ENCODE measurements at regions not wholly inside any gene's neighbourhood (a gene's known extent, or its start where the extent isn't known, plus 50 kb on each side); places are given as distances from the start of the nearest gene placed in this dataset.
A peak's percentile ranks its signal among the peaks of the same experiment; 100 is the strongest.

DNA sequence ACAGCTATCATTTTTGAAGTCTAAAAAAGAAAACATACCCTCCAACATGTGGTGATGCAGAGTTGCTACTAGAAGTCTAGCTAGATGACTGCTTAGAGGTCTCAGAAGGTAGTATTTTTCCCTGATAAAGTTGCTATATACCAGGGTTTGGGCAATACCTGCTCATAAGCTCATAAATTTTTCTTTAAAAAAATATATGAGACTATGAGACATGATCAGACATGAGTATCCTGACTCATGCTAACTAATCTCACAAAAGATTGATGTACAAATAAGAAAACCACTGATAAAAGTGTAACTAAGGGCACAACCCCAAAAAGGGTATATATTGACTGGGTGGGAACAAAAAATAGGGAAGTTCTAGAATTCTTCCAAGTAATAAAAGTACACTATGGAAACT lies 740.9 kb downstream of the METTL15 start (continued):
- TF ChIP-seq, protein P1, sequence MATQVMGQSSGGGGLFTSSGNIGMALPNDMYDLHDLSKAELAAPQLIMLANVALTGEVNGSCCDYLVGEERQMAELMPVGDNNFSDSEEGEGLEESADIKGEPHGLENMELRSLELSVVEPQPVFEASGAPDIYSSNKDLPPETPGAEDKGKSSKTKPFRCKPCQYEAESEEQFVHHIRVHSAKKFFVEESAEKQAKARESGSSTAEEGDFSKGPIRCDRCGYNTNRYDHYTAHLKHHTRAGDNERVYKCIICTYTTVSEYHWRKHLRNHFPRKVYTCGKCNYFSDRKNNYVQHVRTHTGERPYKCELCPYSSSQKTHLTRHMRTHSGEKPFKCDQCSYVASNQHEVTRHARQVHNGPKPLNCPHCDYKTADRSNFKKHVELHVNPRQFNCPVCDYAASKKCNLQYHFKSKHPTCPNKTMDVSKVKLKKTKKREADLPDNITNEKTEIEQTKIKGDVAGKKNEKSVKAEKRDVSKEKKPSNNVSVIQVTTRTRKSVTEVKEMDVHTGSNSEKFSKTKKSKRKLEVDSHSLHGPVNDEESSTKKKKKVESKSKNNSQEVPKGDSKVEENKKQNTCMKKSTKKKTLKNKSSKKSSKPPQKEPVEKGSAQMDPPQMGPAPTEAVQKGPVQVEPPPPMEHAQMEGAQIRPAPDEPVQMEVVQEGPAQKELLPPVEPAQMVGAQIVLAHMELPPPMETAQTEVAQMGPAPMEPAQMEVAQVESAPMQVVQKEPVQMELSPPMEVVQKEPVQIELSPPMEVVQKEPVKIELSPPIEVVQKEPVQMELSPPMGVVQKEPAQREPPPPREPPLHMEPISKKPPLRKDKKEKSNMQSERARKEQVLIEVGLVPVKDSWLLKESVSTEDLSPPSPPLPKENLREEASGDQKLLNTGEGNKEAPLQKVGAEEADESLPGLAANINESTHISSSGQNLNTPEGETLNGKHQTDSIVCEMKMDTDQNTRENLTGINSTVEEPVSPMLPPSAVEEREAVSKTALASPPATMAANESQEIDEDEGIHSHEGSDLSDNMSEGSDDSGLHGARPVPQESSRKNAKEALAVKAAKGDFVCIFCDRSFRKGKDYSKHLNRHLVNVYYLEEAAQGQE (IDR thresholded peaks at IDR 0.05; ENCODE audit: low read depth, low read length): no peak
- TF ChIP-seq TCF12 (IDR thresholded peaks at IDR 0.05) (no peak), MXI1 (IDR thresholded peaks at IDR 0.05; ENCODE audit: low read depth, low read length) (no peak), SMC3 (IDR thresholded peaks at IDR 0.05; ENCODE audit: low read depth, low read length) (no peak)

DNA sequence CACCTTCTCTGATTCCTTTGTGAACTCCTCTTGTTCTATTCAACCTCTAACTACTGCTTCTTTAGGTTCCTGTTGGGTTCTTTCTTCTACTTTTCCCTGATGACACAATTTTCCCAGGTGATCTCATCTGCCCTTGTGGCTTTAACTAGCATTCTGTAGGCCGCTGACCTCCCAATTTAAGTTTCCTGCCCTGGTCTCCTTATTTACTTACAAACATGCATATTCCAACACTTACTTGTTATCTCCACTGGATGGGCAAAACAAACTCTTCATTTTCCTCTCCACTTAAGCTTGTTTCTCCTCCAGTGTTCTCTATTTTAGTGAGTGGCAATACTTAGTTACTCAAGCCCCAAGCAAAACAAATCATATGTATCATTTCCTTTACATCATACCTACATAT lies 734.5 kb downstream of the METTL15 start:
- Histone ChIP-seq H2AFZ (ENCODE audit: low read depth) (no peak overlapping the region), H3K9me3 (no peaks in the 10 kb centered on the region), H3K36me3 (replicated peaks in 1 of 2; ENCODE audit: control insufficient read depth in 1 of 2, insufficient read depth in 2 of 2, low read length in 1 of 2) (no peaks in the 10 kb centered on the region), H3K79me2 (ENCODE audit: insufficient read depth) (no peaks in the 10 kb centered on the region), H4K20me1 (ENCODE audit: insufficient read depth) (no peaks in the 10 kb centered on the region), H3K9ac (no peak overlapping the region), H3K4me3 (ENCODE audit: low read depth in 2 of 2, low read length in 1 of 2) (no peak overlapping the region), H3K4me2 (no peak overlapping the region), H3K27ac (ENCODE audit: low read depth in 2 of 2, low read length in 1 of 2) (no peak overlapping the region), H3K9me2 (no peaks in the 10 kb centered on the region), H3K4me1 (ENCODE audit: control insufficient read depth in 1 of 2, insufficient read depth in 2 of 2, low read depth in 1 of 2, low read length in 1 of 2) (peaks cover 0 to 23% of the 10 kb centered on the region in 2 experiments; a peak in 1 of 4 replicates), H3F3A (replicated peaks; ENCODE audit: insufficient read depth) (peaks cover 6% of the 10 kb centered on the region), H3K27me3 (ENCODE audit: insufficient read depth) (no peaks in the 10 kb centered on the region)
- DNase-seq: no peak
- ChIA-PET CTCF (no interaction called here), POLR2A (no interaction called here)
- WGBS (ENCODE audit: low lambda C conversion rate): 47% methylated on average over 1 of the region's 1 CpG
- no peak for TF ChIP-seq TCF12 (IDR thresholded peaks at IDR 0.05)
- TF ChIP-seq YY1 (IDR thresholded peaks at IDR 0.05; ENCODE audit: low read depth): no peak
- TF ChIP-seq RAD21 (IDR thresholded peaks at IDR 0.05; ENCODE audit: low read length): no peak
- TF ChIP-seq, protein P2, sequence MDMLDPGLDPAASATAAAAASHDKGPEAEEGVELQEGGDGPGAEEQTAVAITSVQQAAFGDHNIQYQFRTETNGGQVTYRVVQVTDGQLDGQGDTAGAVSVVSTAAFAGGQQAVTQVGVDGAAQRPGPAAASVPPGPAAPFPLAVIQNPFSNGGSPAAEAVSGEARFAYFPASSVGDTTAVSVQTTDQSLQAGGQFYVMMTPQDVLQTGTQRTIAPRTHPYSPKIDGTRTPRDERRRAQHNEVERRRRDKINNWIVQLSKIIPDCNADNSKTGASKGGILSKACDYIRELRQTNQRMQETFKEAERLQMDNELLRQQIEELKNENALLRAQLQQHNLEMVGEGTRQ (IDR thresholded peaks at IDR 0.05; ENCODE audit: borderline replicate concordance, low read depth, low read length): no peak

DNA sequence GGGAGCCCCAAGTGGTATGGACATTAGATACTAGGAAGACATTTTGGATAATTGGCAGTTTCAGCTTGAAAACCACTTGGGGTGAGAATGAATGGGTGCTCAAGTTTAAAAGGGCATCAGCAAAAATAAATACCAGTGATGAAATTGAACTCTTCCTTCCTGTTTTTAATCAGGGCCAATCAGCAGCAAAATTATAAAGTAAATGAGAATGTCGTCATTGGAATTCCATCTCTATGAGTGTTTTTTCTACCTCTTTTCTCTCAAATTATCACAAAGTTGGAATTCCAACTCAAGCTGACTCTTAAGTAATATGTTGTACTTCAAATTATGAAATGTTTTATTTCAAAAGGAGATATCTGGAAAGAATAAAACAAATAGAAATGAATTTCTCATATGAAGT lies 730.6 kb downstream of the METTL15 start:
- H3K9me3 ChIP-seq: no peaks in the 10 kb centered on the region
- H4K20me1 ChIP-seq (ENCODE audit: insufficient read depth): no peaks in the 10 kb centered on the region
- WGBS (ENCODE audit: low lambda C conversion rate): 33% methylated on average over 1 of the region's 1 CpG
- no peak overlapping the region for H3K4me3 ChIP-seq (ENCODE audit: low read depth in 2 of 2, low read length in 1 of 2)
- peak overlapping the region; percentile 3; the same call in 1 of the 2 replicates for H2AFZ ChIP-seq (ENCODE audit: low read depth)
- CTCF ChIA-PET: no interaction called here
- H3F3A ChIP-seq (replicated peaks; ENCODE audit: insufficient read depth): peaks cover 43% of the 10 kb centered on the region
- no peak overlapping the region; the same call in 1 of the 2 replicates for H3K4me2 ChIP-seq
- H3K4me1 ChIP-seq (ENCODE audit: control insufficient read depth in 1 of 2, insufficient read depth in 2 of 2, low read depth in 1 of 2, low read length in 1 of 2): peaks cover 0 to 60% of the 10 kb centered on the region in 2 experiments; a peak in 2 of 4 replicates
- TF ChIP-seq TCF12 (IDR thresholded peaks at IDR 0.05) (peak; percentile 20; the same call in 1 of the 2 replicates), EP300 (IDR thresholded peaks at IDR 0.05; ENCODE audit: borderline replicate concordance in 1 of 2, low read depth in 1 of 2, low read length in 1 of 2) (0 out of 4 replicates have a peak, but pooled peaks of 1 of the 2 experiments have one; percentile 30), FOSL2 (IDR thresholded peaks at IDR 0.05; ENCODE audit: borderline replicate concordance, low read depth) (no peak)
- H3K36me3 ChIP-seq (replicated peaks in 1 of 2; ENCODE audit: control insufficient read depth in 1 of 2, insufficient read depth in 2 of 2, low read length in 1 of 2): no peaks in the 10 kb centered on the region
- POLR2A ChIA-PET: no interaction called here
- no peaks in the 10 kb centered on the region for H3K27me3 ChIP-seq (ENCODE audit: insufficient read depth)
- no peak for DNase-seq
- no peaks in the 10 kb centered on the region for H3K79me2 ChIP-seq (ENCODE audit: insufficient read depth)
- H3K9ac ChIP-seq: peak overlapping the region; percentile 19; the same call in 1 of the 2 replicates
- H3K27ac ChIP-seq (ENCODE audit: low read depth in 2 of 2, low read length in 1 of 2): peak overlapping the region in 1 of 2 experiments; percentile 95; a peak in 2 of 4 replicates
- no peaks in the 10 kb centered on the region for H3K9me2 ChIP-seq
